Pulmonary artery endothelial cell (primary cell): ENCODE measurements at regions not wholly inside any gene's neighbourhood (a gene's known extent, or its start where the extent isn't known, plus 50 kb on each side); places are given as distances from the start of the nearest gene placed in this dataset.
"Not testable (repeated sequence)": the region's sequence is repeated elsewhere in the genome, so short reads cannot be mapped to it uniquely, and the experiment has no call there.

ENCODE experiments used
- DNase-seq: peaks from one replicate; pipeline ENCODE4 v3.0.0-alpha.2; 2011; ENCODE audit warnings: low read depth, low spot score

DNA sequence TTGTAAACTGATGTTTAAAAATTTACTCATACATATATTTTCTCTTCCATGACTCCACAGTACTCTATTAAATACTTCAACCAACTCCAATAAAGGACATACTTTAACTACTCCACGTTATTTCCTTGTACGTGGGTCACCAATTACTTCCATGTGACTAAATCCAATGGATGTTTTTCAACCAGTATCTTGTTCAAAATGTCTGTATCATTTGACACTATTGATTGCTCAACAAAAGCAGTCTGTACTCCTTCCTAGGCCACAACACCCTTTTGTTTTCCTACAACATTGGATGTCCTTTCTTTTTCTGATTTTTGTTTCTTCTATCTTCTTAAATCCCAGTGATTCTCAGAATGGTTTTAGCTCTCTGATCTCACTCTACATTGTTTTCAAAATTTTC lies 943.7 kb downstream of the EFNA5 start:
- DNase-seq: no peak

DNA sequence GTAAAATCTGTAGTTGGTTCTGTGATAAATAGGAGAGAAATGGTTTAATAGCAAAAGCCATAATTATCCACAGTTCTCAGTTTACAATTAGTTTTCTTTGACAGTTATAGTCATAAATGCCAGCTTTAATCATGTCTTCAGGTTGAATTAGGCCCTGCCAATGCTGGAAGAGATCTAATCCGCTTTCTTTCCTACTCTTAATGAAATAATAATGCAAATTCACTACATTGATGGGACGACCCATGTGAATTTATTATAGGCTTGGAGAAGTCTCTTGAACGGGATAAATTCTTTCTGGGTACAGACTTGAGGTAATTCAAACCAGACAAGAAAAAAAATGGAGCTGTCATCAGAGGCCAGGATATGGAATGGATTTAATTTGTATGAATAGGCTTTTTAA lies 950.4 kb downstream of the EFNA5 start:
- no peak for DNase-seq

DNA sequence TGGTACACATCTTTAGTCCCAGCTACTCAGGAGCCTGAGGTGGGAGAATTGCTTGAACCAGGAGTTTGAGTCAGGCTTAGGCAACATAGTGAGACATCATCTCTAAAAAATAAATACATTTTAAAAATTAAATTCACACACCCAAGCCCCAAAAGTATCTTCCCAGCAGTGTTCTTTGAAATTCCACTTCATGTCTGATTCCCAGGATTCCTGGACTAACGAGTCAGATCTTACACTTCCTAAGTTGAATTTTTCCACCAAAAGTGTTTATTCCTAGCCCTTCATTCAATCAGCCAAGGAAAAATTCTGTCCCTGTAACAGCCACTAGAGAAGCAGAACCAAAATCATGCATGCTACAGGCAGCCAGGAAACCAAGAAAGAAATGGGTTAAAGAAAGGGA lies 970.9 kb downstream of the EFNA5 start:
- no peak for DNase-seq

DNA sequence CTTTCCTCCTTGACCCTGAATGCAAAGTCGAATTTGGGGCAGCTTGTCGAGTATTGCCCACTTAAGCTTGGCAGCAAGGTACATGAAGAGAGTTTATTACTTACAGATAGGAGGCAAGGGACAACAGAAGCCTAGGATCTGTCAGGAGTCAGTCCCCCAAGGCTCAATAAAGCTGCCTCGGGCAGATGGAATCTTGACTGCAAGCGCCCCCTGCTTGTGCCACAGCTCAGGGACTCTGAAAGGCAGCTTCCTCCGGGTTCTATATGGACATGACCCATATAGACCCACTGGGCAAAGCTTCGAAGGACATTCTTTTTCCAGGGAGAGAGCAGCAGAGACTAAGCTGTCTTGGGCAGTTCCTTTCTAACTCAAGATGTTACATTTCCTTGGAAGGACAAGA lies 971.5 kb downstream of the EFNA5 start:
- no peak for DNase-seq

DNA sequence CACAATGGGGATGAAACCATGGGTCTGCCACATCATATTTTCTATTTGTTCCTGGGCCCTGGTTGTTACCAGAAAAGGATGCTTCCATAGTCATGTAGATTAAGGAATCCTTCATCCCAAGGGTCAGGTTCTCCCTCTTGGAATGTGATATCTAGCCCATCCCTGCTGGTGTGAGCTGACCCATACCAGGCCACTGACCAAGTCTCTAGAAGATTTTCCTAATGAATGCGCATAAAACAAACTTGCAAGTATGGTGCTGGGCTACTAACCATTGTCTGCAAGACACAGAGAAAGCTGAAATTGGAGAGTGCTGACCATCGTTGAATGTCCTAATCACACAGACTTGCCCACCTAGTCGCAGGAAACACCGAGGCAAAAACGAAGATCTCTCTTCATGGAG lies 972.6 kb downstream of the EFNA5 start:
- DNase-seq: no peak

DNA sequence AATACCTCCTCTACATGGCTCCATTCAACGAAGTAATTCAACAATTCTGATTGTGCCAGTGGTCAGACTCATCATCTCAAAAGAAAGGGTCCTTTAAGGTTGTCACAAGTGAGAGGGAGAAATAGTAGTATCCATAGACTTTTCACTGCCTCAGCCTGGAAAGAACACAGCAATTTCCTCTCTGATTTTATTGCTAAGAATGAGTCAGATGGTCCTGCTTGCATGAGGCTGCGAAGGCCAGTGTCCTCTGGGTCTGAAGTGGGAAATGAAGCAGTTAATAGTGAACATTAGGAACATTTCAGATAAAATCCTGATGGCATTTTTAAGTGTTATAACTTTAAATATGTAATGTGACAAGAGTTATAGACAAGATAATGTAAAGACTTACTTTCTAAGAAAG lies 979.0 kb downstream of the EFNA5 start:
- no peak for DNase-seq

DNA sequence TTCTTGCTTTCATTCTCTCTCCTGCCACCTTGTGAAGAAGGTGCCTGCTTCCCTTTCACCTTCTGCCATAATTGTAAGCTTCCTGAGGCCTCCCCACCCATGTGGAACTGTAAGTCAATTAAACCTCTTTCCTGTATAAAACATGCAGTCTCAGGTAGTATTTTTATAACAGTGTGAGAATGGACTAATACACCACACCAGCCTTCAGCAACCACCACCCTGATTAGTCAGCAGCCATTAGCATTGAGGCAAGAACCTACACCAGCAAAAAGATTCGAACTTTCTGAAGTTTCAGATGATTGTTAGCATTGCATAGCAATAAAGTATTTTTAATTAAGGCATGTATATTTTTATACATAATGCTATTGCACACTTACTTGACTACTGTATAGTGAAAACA lies 980.2 kb downstream of the EFNA5 start:
- DNase-seq: no peak

DNA sequence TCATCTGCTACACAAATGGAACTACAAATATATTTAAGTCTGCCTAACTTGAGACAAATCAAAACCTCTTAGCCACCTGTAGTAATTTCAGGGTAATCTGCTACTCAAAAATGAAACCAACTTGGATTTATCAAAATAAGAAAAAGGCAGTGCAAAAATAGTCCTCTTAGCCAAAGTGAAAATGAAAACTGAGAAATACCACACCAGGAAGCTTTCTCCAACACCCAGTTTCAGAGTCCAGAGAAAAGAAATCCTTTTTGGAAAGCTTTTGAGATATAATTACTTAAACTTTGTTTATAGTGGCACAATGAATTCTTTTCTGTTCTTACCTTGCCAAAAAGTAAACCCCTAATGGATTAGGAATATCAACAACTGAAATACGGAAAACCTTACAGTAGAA lies 990.4 kb downstream of the EFNA5 start:
- DNase-seq: no peak

DNA sequence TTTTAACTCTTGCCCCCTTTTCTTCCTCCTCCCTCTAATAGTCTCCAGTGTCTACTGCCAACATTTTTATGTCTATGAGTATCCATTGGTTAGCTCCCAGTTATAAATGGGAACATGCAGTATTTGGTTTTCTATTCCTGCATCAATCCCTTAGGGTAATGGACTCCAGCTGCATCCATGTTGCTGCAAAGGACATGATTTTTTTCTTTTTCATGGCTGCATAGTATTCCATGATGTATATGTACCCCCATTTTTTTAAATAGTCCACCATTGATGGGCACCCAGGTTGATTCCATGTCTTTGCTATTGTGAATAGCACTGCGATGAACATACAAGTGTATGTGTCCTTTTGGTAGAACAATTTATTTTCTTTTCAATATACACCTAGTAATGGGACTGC lies 993.7 kb downstream of the EFNA5 start:
- DNase-seq: no peak

DNA sequence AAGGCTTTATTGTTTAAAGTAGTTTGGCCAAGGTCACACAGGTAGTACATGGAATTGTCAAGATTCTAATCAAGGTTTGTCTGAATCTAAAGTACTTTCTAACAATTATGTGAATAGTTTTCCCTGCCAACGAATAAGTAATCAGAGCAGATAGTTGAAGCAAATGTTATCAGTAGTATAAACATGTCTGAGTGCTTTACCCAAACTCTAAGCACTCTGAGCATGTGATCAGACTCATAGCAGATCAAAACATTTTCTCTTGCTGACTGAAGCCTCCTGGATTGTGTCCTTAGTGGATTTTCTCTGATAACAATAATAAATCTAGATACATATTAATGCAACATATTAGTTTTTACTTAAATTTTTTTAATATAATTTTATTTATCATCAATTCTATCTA lies 995.0 kb downstream of the EFNA5 start:
- DNase-seq: no peak

DNA sequence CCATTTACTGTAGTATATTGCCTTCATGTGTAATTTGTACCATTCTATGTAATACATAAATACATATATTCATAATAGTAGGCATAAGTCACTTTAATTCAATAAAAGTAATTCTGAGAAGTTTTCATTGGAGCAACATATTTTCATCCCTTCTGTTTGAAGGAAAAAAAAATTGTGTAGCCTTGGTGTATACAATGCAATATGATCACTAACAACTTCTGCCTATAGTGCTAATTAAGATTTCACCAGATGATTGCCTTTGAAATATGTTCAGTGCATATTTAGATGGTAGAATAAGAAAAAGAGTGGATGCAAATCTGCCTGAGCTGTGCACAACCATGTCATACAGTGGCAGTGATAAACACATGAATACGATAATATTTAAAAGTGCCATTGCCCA lies 996.8 kb downstream of the EFNA5 start:
- DNase-seq: no peak

DNA sequence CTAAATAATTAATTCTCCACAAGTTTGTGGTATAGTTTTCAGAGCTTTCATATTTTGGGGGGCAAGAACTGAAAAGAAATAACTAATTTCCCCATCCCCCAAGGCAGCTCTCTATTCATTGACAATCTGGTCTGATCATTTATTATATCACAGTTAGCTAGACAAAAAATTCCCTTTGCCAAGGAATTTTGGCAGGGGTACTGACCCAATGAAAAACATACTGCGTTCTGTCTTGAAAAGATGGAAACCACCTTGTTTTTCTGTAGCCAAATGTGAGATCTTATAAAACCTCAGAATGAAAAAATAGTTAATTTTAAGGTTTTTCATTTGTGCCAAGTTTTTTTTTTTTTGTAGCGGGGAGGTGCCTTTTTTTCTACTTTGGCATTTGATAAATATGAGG lies 1008.9 kb downstream of the EFNA5 start:
- DNase-seq: no peak

DNA sequence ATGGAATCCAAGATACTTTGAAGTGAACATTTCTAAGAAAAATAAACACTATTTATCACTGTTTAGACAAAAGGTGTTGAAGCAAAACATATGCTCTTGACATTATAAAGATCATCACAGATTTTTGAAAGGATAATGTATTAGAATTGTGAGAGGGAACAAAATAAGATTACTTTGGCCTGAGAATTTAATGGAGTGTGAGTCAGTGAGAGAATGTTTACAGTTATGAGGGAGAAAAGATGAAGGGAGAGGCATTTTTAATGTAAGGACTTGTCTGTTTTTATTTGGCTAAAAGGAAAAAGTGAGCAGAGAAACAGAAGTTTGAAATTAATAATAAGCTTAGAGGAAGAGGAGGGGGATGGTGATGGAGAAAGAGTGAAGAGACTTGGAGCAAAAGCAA lies 1010.1 kb downstream of the EFNA5 start:
- DNase-seq: no peak

DNA sequence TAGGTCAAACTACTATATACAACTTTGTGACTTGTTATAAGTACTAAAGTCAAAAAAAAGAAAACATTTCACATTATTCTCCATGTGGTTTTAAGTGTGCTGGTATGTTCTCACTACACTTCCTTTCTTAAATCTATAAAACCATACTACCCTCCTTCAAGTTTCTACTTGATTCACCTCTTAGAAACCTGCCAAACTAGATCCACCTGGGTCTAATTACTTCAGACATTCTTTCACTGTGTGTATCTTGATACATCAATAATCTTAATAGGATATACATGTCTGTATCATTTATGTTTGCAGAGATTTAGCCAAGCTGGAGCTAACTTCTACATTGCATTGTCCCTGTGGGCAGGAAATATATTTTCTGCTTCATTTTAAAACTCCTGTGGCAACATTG lies 1012.6 kb downstream of the EFNA5 start:
- no peak for DNase-seq

DNA sequence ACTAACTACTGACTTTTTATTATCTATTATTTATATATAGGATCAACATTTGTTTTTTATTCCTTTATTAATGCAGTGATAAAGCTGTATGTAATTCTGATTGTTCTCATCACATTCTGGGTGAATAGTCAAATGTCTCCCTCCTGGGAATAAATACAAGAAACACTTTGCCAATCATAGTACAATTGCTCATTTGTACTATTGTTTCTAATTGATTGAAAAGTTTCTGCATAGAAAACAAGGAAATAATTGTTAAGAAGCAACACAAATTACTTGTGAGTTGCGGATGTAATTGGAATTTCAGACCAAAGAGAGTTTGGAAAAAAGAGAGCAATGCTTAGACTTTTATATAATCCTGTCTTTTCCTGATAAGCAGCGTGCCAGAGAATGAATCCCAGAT lies 1013.9 kb downstream of the EFNA5 start:
- no peak for DNase-seq

DNA sequence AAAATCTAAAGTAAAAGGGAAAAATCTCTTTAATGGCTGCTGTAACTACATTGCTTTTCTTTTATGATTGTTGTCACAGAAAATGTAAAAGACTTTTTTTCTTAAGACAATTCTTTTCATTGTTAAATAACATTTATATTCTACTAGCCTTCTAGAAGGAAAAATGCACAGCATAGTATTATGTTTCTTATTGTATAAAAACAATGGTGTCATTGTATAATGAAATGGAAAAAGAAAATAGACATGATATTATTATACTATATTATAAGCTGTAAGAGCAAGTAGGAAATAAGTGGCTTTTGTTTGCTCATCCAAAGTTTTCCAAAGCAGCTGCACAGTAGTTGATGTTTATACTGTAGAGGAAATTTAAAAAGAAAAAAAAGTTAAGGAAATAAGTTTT lies 1021.7 kb downstream of the EFNA5 start:
- no peak for DNase-seq

DNA sequence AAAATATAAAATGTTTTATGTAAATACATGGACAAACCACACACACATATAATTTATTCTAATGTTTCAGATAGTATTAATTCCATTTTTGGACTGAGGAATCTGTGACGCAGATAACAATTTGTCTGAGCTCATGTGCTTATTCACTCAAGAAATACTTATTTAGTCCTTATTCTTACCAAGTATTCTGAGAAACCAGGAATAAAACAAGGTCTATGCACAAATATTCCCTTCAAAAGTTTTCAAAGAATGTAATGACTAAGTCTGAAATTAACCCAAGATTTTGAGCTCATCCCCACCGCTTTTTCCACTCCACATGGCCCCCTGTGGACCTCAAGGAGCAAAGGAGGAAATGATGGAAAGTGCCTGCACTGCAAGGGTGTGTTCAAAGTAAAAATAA lies 1022.3 kb downstream of the EFNA5 start:
- DNase-seq: no peak

DNA sequence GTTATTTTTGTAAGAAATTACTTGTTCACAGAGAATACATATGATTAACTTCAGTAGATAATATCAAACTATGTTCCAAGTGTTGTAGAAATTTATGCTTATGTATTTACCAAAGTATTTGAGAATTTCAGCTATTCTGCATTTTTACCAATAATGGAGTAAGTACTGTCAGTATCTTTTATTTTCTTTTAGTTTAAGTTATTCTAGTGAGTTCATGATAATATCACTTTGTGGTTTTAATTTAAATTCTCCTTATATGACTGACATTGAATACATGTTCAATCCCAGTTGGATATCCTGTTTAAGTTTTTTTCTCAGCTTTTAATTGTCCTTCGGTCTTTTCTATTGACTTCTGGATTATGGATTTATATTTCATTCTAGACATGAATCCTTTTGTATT lies 1024.6 kb downstream of the EFNA5 start:
- DNase-seq: no peak

DNA sequence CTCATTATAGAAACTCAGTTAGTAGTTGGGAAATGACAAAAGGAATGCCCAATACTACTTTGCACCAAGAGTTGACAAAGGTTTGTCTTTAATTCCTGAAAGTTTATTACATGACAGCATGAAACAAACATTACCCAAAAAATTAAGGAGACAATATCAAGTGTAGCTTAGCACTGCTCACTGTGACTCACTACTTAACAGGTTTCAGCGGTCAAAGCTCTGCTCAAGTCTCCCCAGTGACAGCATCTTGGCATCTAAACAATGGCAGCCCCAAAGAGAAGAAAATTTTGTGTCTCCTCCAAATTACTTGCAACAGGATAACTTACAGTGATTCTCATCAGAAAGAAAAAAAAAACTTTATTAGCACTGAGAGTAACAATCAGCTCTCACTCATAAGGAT lies 1030.2 kb downstream of the EFNA5 start:
- no peak for DNase-seq

DNA sequence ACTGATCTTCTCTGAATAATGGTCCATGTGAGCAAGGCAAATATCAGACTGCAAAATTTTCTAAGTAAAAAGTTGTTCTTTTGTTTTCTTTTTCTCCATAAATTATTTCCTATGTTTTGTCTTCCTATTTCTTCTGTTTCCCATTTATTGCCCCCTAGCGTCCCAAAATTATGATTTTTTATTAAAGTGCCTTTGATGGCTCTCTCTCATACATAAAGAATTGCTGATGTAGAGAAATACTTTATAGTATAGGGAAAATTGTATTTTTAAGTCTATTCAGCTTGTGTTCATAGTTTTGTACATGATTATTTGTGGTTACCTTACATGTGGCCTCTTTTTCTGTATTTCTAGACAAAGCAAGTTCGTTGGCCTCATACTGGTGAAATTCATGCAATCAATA lies 1031.2 kb downstream of the EFNA5 start:
- DNase-seq: no peak

DNA sequence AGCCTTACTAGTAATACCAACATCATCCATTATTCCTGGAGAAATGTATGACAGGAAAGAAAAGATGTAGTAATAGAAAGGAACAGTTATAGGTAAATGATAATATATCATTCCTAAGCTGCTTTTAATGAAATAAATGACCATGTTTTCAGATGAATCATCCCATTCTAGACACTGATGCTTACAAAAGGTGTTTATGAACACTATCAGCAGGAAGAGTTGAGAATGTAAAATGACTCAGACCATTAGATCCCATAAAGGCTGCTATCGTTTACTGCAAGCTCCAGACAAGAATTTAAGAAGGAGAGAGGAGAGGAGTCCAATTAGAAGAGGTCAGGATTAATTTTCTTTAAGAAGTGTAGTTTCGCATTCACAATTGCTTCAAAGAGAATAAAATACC lies 1033.5 kb downstream of the EFNA5 start:
- DNase-seq: no peak

DNA sequence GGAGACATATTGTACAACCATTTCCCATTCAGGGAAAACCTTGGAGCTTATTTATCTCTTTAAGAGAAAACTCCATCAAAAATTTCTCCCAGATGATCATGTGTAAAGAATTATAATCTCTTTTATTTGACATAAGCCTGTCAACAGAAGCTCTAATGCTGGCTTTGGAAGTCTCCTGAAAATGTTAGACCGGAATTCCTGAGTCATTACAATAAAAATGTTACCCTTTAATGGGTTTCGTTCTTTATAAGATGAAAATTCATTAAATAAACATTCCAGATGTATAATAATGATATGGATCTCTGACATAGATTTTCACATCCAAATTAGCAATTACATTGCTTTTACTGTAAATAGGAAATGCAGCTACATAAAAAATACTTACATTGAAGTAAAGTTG lies 1036.4 kb downstream of the EFNA5 start:
- DNase-seq: no peak

DNA sequence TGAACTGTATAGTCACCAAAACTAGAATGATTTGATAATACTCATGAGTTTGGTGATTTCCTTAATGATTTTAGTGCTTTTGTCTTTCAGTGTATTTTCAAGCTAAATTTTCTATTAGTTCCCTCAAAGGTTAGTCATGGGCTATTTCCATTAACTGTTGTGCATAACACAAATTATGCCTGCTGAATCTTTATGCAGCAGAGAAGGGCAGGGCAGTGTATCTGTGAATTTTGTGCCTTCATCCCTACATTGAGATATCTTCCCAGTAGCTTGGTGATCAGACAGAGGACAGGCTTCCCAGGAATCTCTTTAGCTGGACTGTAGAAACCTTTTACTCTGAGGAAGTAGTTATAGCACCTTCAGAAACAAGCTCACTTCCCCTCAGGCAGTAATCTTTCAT lies 1036.9 kb downstream of the EFNA5 start:
- no peak for DNase-seq

DNA sequence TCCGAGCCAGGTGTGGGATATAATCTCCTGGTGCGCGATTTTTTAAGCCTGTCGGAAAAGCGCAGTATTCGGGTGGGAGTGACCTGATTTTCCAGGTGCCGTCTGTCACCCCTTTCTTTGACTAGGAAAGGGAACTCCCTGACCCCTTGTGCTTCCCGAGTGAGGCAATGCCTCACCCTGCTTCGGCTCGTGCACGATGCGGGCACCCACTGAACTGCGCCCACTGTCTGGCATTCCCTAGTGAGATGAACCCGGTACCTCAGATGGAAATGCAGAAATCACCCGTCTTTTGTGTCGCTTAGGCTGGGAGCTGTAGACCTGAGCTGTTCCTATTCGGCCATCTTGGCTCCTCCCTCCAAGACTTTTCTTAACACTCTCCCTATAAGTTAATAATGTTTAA lies 1042.3 kb downstream of the EFNA5 start:
- DNase-seq: not testable (repeated sequence)

DNA sequence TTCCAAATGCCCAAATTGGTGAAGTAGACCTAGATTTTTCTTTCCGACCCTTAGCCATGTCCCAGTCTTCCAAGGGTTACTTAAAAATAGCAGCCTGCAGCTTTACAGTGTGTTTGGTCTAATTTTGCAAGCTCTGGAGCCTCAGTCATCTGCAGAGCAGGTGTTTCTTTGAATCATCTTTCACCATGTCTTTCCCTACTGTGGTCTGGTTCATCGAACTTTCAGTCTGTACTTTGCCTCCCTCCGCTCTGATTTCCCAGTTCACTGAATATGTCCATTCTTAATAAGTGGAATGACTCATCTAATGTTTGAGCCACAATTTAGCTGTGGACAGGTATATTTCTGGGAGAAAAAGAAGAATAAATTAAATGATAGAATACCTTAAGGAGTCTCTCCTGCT lies 1060.7 kb downstream of the EFNA5 start:
- no peak for DNase-seq
